Breast epithelium (tissue), 3 donors: ENCODE measurements at regions not wholly inside any gene's neighbourhood (a gene's known extent, or its start where the extent isn't known, plus 50 kb on each side); places are given as distances from the start of the nearest gene placed in this dataset.

Experiments used
- POLR2A ChIP-seq: fragments of 450-650 bp; IDR thresholded peaks from one replicate; pipeline ENCODE4 v1.6.1; 2016; ENCODE audit warnings: antibody characterized with exemption, mild to moderate bottlenecking, moderate library complexity
- POLR2AphosphoS5 ChIP-seq, 3 donors: sonication (generic); formaldehyde crosslinking; IDR thresholded peaks; one replicate each; pipeline ENCODE4 v1.6.1; 2017; ENCODE audit warnings: antibody characterized with exemption in 3 of 3
- TF ChIP-seq, protein P1 (sequence below), 3 donors: fragments of 450-650 bp; IDR thresholded peaks; one replicate each; pipeline ENCODE4 v1.5.1; 2016 to 2017; ENCODE audit warnings: antibody characterized with exemption in 3 of 3, mild to moderate bottlenecking in 3 of 3, moderate library complexity in 3 of 3

GRCh38 chr10:29217292-29217738, 71.6 kb upstream of the LYZL1 start:
- TF ChIP-seq, protein P1, sequence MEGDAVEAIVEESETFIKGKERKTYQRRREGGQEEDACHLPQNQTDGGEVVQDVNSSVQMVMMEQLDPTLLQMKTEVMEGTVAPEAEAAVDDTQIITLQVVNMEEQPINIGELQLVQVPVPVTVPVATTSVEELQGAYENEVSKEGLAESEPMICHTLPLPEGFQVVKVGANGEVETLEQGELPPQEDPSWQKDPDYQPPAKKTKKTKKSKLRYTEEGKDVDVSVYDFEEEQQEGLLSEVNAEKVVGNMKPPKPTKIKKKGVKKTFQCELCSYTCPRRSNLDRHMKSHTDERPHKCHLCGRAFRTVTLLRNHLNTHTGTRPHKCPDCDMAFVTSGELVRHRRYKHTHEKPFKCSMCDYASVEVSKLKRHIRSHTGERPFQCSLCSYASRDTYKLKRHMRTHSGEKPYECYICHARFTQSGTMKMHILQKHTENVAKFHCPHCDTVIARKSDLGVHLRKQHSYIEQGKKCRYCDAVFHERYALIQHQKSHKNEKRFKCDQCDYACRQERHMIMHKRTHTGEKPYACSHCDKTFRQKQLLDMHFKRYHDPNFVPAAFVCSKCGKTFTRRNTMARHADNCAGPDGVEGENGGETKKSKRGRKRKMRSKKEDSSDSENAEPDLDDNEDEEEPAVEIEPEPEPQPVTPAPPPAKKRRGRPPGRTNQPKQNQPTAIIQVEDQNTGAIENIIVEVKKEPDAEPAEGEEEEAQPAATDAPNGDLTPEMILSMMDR (IDR thresholded peaks at IDR 0.05), result no peak
- no peak for TF ChIP-seq POLR2A
- no peak for TF ChIP-seq POLR2AphosphoS5 (IDR thresholded peaks at IDR 0.05)
